Sciatic nerve (tissue), 2 donors: ENCODE measurements at regions not wholly inside any gene's neighbourhood (a gene's known extent, or its start where the extent isn't known, plus 50 kb on each side); places are given as distances from the start of the nearest gene placed in this dataset.

Experiments
- ATAC-seq: fragments of 200-7000 bp; cut with Tn5 transposase; one replicate; pipeline ENCODE4 v1.9.1; 2020; ENCODE audit warnings: mild to moderate bottlenecking, moderate library complexity
- DNase-seq: peaks from one replicate; pipeline ENCODE4 v3.0.0-alpha.2; 2020; ENCODE audit warnings: low spot score
- intact Hi-C: fragments of 100-400 bp; cut with DNase I; formaldehyde crosslinking; loops from one replicate; pipeline ENCODE4 v1.14.2; 2022
- donor health status: DM: no; HTN: no; CAD: no.
- donor health status: DM: no; HTN: no; CAD: no.

DNA sequence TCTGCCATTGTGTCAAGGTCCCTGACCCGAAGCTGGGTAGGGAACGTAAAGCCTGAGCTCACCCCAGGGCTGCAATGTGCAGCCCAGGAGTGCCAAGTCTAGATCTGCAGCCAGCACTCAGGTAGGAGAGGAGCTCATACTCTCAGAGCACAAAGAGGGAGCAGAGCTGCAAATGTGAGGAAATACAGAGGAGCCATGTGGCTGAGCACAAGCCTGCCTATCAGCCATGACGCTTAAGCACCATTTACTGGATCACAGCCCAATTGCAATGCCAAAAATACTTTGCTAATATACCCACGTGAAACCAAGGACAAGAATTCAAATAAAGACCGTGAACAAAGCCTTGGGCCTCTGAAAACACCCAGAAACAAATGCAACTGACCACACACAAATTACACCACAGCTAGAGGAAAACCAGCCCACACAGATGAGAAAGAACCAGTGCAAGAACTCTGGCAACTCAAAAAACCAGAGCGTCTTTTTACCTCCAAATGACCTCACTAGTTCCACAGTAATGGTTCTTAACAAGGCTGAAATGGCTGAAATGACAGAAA, 69.0 kb upstream of the HPF1 start:
- DNase-seq (no peak), ATAC-seq (no peak)
- intact Hi-C loops: no loop called here

DNA sequence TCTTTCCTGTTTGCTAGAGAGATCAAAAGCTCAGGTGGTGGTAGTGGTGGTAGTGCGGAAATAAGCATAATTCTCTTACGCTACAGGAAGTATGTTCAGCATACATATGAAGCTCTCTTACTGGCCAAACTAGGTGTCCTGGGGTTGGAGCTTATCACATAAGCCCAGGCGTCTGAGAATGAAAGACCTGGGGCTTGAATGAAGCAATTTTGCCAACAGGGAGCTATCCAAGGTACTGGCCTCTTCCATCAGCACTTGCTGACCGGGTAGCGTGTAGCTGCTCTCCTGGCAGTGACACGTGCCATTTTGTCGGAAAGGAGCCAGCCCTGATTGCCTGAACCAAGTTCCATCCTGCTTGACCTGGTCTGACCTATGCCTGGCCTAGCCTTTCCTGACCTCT, 65.9 kb upstream of the HPF1 start:
- no peak for DNase-seq
- ATAC-seq: peak; percentile 26
- intact Hi-C loops: no loop called here

DNA sequence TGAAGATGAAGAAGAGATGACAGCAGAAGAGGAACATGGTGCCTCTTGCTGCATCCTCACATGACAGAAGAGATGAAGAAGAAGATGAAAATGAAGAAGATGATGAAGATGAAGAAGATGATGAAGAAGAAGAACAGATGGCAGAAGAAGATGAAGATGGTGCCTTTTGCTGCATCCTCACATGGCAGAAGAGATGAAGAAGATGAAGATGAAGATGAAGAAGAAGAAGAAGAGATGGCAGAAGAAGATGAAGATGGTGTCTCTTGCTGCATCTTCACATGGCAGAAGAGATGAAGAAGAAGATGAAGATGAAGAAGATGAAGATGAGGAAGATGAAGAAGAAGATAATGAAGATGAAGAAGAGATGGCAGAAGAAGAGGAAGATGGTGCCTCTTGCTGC, 63.7 kb upstream of the HPF1 start:
- intact Hi-C loops: no loop called here
- ATAC-seq: no peak
- DNase-seq: no peak

DNA sequence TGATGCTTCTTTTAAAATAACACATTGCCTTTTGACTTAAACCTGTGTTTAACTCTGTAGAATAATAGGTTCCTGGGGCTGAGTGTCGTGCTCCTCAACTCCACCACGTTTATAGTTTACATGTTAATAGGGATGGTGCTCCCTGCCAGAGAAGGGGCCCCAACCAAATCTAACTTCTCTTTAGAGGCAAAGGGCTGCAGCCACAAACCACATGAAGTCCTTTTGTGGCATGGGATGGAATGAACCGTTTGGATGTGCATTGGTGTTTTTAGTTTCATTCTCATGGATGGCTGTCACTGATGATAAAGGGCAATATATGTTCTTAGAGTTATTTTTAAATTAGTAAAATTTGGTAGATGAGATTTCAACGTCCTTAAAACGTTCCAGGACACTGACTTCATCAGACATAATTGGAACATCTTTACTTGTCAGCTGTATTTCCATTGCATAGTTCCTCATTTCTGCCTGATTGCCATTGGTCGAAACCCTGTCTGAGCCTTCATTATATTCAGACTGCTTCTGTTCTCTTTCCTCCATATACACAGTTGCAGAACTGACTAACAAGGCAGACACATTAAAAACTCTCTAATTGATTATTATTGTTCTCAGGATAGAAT, 60.4 kb upstream of the HPF1 start:
- intact Hi-C loops: loop anchor here (10.0 kb wide), 1 partner anchor 237 kb away; no protein-coding TSS in a partner anchor
- DNase-seq (no peak), ATAC-seq (no peak)

DNA sequence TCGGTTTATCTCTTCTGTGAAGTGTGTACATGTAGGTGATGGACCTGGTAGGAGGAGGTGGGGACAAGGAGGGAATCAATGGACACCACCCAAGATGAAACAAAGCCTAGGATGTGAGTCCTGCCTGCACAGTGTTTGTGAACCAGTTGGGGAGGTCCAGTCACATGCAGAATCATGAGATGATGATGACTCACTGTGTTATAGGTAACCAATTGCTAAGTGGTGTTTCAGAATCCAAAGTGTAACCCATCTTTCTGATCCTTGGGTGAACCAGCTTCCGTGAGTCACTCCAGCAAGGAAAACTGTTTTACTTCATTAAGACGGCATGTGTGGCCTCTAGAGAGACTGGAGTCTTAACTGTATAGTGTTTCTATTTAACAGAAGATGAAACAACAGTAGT, 57.9 kb upstream of the HPF1 start:
- intact Hi-C loops: loop anchor here (10.0 kb wide), 1 partner anchor 239 kb away; no protein-coding TSS in a partner anchor
- no peak for ATAC-seq
- no peak for DNase-seq

DNA sequence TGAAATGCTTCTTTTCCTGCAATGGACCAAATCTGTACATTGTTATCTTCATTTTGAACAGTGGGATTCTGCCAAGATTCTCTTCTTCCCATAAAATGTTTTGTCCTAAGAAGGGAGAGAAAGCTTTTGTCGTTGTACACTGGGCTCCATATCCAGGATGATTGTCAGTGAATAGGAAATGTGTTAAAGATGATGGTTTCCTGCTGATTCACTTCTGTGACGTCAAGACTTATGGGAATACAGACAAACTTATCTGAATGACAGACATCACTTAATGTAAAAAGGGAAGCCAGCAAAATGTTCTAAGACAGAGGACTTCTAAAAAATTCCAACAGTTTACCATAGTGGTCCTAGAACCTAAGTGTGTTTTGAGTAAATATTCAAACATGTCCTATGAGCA, 53.7 kb upstream of the HPF1 start:
- no peak for ATAC-seq
- intact Hi-C loops: loop anchor here (10.0 kb wide), 1 partner anchor 243 kb away; no protein-coding TSS in a partner anchor
- no peak for DNase-seq

DNA sequence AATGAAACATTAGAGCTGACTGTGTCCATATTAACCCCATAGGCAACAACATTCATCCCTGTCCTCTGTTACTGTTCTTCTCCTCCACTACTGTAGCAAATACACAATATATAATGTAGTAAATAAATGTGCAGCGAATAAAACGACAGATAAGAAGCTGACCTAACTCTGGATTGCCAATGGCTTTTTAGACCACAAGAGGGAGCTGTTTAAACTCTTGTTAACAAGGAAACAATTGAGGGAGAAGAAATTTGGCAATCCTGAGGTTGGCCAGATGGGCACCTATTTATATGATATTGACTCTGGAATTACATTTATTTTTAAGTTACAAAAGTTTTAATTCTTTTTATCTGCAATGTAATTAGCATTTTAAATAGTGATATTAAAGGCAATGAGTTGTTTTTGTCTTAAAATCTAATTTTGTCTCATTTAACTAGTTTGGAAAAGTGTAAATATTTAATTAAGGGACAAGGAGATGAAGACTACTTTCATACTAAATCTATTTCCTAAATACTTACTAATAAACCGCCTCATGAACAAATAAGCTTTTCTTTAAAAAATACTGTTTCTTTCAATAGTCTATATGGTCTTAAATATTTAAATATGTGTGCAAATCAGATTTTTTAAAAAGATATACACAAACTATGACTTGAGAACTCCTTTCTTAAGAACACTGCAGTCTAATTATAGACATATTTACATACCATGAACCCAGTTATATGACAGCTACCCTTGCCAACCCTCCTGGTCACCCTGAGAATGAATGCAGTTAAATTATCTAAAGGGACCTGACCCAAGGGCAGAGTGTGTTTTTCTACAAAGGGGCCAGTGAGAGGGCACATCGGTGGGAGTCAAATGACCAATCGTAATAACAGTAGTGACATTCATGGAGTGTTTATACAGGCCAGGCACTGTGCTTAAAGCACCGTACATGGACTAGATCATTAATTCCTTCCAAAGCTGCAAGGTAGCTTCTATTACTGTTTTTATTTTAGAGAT, 52.9 kb upstream of the HPF1 start:
- ATAC-seq (peak; percentile 67), DNase-seq (no peak)
- intact Hi-C loops: loop anchor here (10.0 kb wide), 1 partner anchor 244 kb away; no protein-coding TSS in a partner anchor

DNA sequence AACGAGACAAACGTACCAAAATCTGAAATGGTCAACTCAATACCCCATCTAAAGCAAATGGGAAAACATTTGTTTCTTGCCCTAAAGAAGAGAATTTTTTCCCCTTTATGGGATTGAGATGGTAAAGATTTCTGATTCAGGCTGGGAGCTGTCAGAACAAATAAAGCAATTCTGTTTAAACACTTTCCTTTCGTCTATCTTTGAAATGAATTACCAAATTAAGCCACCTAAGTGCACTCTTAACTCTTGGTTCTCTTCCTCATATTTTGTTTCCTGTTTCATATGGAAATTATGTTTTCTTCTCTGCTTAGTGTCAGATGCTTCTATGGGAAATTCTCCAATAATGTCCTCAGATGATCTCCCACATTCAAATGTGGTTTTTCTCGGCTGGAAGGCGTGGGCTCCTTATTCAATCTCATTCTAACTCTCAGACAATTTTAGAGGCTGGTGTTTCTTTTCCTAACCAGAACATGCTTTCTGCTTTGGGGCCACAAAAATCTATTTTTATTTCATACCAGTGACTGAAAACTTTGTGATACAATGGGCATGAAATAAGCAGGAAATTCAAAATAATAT, 50.3 kb upstream of the HPF1 start:
- DNase-seq (no peak), ATAC-seq (no peak)
- intact Hi-C loops: no loop called here
